PC-9 (cell line): ENCODE measurements at regions not wholly inside any gene's neighbourhood (a gene's known extent, or its start where the extent isn't known, plus 50 kb on each side); places are given as distances from the start of the nearest gene placed in this dataset.
"Not testable (repeated sequence)": the region's sequence is repeated elsewhere in the genome, so short reads cannot be mapped to it uniquely, and the experiment has no call there.

Experiments
- CTCF ChIP-seq: fragments of 200-600 bp; sonication (generic); conservative IDR thresholded peaks from 2 replicates; pipeline ENCODE4 v1.6.1; 2017; ENCODE audit warnings: mixed run types, antibody characterized with exemption, mild to moderate bottlenecking, moderate library complexity
- EZH2 ChIP-seq: fragments of 200-600 bp; sonication (generic); IDR thresholded peaks from 2 replicates; pipeline ENCODE4 v1.8.0; 2017; ENCODE audit warnings: antibody characterized with exemption, low read depth

GRCh38 chr5:38705529-38705928 is 140.3 kb upstream of the OSMR start:
- TF ChIP-seq CTCF, EZH2: not testable (repeated sequence)
